HG03045 (cell line): ENCODE measurements at regions not wholly inside any gene's neighbourhood (a gene's known extent, or its start where the extent isn't known, plus 50 kb on each side); places are given as distances from the start of the nearest gene placed in this dataset.
"Not testable (repeated sequence)": the region's sequence is repeated elsewhere in the genome, so short reads cannot be mapped to it uniquely, and the experiment has no call there.

Experiments used
- ATAC-seq: cut with Tn5 transposase; IDR thresholded peaks from one replicate; pipeline ENCODE4 v1.9.1; 2021; ENCODE audit warnings: mild to moderate bottlenecking, moderate library complexity; ENCODE audit not compliant: unreplicated experiment

- ATAC-seq = no peak
Measured at GRCh38 chr9:110086537-110086936, 121.4 kb downstream of the C9orf152 start.

DNA sequence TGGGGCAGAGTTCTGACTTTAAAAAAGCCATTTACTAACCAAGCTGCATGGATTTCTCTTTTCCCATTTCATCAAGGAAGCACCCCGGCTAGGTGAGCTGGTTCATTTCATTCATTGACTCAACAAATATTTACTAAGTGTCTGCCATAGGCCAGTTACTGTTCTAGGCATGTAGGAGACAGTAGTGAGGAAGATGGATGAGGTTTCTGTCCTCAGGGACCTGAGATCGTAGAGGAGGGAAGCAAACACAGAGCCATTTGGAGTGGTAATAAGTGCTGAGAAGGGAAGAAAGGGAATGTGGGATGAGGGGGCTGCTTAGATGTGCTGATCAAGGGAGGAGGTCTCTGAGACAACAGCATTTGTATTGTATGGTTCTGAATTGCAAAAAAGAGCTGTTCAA lies 120.4 kb downstream of the C9orf152 start:
- no peak for ATAC-seq

- ATAC-seq = no peak
Measured at GRCh38 chr9:110088099-110088498, 119.9 kb downstream of the C9orf152 start.

- ATAC-seq = no peak
Measured at GRCh38 chr9:110089681-110090370, 118.1 kb downstream of the C9orf152 start.

- no peak for ATAC-seq
Measured at GRCh38 chr9:110092792-110093191, 115.2 kb downstream of the C9orf152 start.

- no peak for ATAC-seq
Measured at GRCh38 chr9:110093417-110093816, 114.5 kb downstream of the C9orf152 start.

DNA sequence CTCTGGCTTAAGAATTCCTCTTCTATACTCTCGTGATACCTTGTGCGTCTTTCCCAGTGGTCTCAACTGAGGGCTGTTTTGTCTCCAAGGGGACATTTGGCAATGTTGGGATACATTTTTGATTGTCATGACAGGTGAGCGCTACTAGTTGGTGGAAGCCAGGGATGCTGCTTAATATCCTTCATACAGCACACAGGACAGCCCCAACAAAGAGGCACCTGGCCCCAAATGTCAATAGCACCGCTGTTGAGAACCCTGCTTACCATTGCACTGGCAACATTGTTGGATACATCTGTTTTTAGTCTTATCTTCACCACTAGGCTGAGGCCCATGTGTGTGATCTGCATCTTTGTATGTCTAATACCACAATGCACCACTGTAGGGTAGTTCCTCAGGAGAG lies 114.1 kb downstream of the C9orf152 start:
- ATAC-seq = no peak

GRCh38 chr9:110095161-110095595 lies 112.8 kb downstream of the C9orf152 start:
- ATAC-seq = no peak

- ATAC-seq = no peak
Measured at GRCh38 chr9:110095776-110096175, 112.2 kb downstream of the C9orf152 start.

DNA sequence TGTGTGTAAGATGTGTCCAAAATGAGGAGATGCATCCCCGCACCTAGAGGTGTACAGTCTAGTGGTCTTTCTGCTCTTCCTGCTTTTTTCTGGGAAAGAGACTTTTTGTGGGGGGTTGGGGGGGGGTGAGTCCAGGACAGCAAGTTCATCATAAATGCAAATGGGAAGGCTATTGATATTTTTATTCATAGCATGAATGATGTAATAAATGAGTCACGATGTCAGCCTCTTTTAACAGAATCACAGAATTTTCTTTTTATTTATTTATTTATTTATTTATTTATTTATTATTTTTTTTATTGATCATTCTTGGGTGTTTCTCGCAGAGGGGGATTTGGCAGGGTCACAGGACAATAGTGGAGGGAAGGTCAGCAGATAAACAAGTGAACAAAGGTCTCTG lies 111.3 kb downstream of the C9orf152 start:
- ATAC-seq = not testable (repeated sequence)

GRCh38 chr9:110099236-110100095 lies 108.5 kb downstream of the C9orf152 start:
- ATAC-seq = no peak

- peak; percentile 89 for ATAC-seq
Measured at GRCh38 chr9:110101531-110102161, 106.3 kb downstream of the C9orf152 start.

DNA sequence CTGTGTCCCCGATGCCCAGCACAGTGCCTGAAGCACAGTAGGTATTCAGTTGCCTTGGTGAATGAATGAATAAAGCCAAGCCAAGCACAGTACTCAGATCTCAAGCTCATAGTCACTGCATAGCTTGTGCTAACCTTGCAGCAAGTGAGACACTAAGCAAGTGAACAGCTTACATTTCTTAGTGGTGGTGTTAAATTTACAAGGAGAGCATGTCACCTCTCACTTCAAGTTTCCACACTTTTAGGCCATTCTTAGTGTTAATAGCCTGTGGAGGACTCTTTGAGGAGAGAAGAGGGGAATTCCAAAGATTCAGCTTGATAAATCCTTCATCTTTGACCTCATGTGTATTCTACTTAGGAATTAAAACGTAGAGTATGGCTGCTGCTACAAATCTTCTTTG lies 104.7 kb downstream of the C9orf152 start:
- no peak for ATAC-seq

DNA sequence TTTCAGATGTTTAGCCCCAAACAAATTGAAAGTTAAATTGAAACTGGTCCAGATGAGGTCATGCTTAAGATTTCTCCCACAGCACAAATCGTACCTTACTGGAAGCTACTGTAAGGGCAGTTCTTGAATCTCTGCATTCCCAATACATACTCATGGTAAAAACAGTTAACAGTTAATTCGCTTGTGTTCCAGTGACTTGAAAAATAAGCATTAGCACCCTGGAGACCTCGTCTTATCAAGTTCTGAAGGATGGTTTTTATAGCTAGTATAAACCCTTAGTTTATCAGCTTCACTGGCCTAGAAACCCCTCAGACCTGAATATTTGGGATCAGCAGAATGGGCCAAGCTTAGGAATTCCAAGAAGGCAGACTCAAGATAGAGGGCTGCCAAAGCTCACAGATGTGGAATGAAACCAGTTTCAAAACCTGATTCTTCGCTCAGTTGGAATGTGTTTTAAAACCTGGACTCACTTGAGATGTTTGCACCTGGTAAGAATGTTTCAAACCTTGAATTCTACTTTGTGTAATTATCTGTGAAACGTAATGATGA lies 103.6 kb downstream of the C9orf152 start:
- ATAC-seq = no peak

- ATAC-seq = no peak
Measured at GRCh38 chr9:110105107-110105506, 102.9 kb downstream of the C9orf152 start.

- no peak for ATAC-seq
Measured at GRCh38 chr9:110106661-110107060, 101.3 kb downstream of the C9orf152 start.

DNA sequence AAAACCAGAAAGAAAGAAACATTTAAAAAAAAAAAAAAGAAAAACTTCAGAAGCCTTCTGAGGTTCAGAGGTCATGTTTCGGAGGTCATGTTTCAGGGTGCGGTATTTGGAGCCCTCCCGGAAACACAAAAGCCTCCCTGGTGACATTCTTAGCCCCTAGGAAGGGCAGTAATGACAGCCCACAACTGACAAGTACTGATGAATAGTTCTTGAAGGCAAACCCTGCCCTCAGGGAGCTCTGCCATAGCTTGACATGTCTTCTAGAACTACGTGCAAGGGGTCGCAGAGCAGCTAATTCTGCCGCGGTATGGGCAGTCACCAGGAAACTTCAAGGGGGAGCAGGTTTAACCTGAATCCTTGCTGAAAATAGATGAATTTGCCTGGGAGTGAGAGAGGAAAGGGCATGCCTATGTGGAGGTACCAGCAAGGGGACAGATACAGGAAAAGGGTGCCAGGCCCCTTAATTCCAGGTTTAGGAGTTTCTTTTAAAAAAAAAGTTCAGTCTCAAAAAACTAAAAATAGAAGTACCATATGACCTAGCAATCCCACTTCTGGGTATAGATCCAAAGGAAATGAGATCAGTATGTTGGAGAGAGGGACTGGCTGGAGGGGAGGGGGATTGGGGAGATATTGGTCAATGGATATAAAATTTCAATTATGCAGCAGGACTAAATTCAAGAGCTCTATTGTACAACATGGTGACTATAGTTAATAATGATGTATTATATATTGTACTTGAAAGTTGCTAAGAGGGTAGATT lies 98.4 kb downstream of the C9orf152 start:
- ATAC-seq = no peak

- peak; percentile 69 for ATAC-seq
Measured at GRCh38 chr9:110110154-110110553, 97.8 kb downstream of the C9orf152 start.

- no peak for ATAC-seq
Measured at GRCh38 chr9:110111868-110112267, 96.1 kb downstream of the C9orf152 start.

- no peak for ATAC-seq
Measured at GRCh38 chr9:110112792-110113191, 95.2 kb downstream of the C9orf152 start.
